Tibial nerve (tissue), 3 donors: ENCODE measurements at regions not wholly inside any gene's neighbourhood (a gene's known extent, or its start where the extent isn't known, plus 50 kb on each side); places are given as distances from the start of the nearest gene placed in this dataset.

Source experiments
- CTCF ChIP-seq, 5 experiments: fragments of 200-600 bp in 3 of 5; fragments of 450-650 bp in 2 of 5; sonication (generic) in 3 of 5; IDR thresholded peaks; one replicate each; pipeline ENCODE4 v1.5.1; 2016 to 2019; ENCODE audit warnings: antibody characterized with exemption in 5 of 5, mild to moderate bottlenecking in 3 of 5, moderate library complexity in 2 of 5
- POLR2A ChIP-seq, 2 donors: fragments of 450-650 bp; IDR thresholded peaks; one replicate each; pipeline ENCODE4 v1.6.1; 2017; ENCODE audit warnings: antibody characterized with exemption in 2 of 2, mild to moderate bottlenecking in 2 of 2, moderate library complexity in 2 of 2

GRCh38 chr13:31042481-31043165 is 110.2 kb downstream of the TEX26 start:
- TF ChIP-seq CTCF (IDR thresholded peaks at IDR 0.05): no peak
- TF ChIP-seq POLR2A (IDR thresholded peaks at IDR 0.05): no peak
